GM13977 (cell line): ENCODE measurements at regions not wholly inside any gene's neighbourhood (a gene's known extent, or its start where the extent isn't known, plus 50 kb on each side); places are given as distances from the start of the nearest gene placed in this dataset.
"Not testable (repeated sequence)": the region's sequence is repeated elsewhere in the genome, so short reads cannot be mapped to it uniquely, and the experiment has no call there.

Source experiments
- DNase-seq: peaks from one replicate; pipeline ENCODE4 v3.0.0; 2012; ENCODE audit warnings: low spot score
- in situ Hi-C: fragments of 300-500 bp; cut with MboI; formaldehyde crosslinking; loops from one replicate; pipeline ENCODE4 v1.12.0; 2022; ENCODE audit warnings: low sequenced_read_pairs, low pct_unique_long_range_greater_than_20kb, mixed read lengths, inconsistent platforms; ENCODE audit not compliant: unreplicated experiment
- TF ChIP-seq, protein P1 (sequence below): IDR thresholded peaks from 2 replicates; pipeline ENCODE4 v1.5.1; 2012; ENCODE audit warnings: mild to moderate bottlenecking, control low read depth; ENCODE audit not compliant: insufficient read depth; ENCODE audit errors: extremely low read depth, missing control alignments

DNA sequence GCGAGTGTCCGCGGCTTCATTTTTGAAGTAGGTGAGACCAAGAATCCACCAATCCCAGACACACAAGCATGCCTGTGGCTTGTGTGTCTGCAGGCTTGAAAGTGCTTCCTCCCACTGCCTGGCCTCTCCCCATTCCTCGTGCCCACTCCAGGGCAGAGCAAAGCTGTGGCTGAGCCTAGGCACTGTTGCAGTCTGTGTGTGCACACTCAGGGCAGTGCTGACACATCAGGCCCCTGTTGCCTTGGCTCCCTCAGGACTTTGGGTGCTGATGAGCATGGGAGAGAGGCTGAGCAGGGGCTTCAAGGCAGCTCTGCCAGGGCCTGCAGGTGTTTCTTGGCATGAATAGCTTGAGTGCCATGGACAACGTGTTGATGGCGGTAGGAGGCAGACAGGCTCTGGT lies 776.7 kb downstream of the CDH11 start:
- TF ChIP-seq, protein P1, sequence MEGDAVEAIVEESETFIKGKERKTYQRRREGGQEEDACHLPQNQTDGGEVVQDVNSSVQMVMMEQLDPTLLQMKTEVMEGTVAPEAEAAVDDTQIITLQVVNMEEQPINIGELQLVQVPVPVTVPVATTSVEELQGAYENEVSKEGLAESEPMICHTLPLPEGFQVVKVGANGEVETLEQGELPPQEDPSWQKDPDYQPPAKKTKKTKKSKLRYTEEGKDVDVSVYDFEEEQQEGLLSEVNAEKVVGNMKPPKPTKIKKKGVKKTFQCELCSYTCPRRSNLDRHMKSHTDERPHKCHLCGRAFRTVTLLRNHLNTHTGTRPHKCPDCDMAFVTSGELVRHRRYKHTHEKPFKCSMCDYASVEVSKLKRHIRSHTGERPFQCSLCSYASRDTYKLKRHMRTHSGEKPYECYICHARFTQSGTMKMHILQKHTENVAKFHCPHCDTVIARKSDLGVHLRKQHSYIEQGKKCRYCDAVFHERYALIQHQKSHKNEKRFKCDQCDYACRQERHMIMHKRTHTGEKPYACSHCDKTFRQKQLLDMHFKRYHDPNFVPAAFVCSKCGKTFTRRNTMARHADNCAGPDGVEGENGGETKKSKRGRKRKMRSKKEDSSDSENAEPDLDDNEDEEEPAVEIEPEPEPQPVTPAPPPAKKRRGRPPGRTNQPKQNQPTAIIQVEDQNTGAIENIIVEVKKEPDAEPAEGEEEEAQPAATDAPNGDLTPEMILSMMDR: no peak
- in situ Hi-C loops: no loop called here
- DNase-seq: no peak

DNA sequence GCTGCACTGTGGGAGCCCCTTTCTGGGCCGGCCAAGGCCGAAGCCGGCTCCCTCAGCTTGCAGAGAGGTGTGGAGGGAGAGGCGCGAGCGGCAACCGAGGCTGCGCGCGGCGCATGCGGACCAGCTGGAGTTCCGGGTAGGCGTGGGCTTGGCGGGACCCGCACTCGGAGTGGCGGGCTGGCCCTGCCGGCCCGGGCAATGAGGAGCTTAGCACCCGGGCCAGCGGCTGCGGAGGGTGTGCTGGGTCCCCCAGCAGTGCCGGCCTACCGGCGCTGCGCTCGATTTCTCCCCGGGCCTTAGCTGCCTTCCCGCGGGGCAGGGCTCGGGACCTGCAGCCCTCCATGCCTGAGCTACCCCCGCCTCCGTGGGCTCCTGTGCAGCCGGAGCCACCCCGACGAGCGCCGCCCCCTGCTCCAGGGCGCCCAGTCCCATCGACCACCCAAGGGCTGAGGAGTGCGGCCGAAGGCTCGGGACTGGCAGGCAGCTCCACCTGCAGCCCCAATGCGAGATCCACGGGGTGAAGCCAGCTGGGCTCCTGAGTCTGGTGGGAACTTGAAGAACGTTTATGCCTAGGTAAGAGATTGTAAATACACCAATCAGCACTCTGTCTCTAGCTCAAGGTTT lies 777.9 kb downstream of the CDH11 start:
- in situ Hi-C loops, DNase-seq: not testable (repeated sequence)

DNA sequence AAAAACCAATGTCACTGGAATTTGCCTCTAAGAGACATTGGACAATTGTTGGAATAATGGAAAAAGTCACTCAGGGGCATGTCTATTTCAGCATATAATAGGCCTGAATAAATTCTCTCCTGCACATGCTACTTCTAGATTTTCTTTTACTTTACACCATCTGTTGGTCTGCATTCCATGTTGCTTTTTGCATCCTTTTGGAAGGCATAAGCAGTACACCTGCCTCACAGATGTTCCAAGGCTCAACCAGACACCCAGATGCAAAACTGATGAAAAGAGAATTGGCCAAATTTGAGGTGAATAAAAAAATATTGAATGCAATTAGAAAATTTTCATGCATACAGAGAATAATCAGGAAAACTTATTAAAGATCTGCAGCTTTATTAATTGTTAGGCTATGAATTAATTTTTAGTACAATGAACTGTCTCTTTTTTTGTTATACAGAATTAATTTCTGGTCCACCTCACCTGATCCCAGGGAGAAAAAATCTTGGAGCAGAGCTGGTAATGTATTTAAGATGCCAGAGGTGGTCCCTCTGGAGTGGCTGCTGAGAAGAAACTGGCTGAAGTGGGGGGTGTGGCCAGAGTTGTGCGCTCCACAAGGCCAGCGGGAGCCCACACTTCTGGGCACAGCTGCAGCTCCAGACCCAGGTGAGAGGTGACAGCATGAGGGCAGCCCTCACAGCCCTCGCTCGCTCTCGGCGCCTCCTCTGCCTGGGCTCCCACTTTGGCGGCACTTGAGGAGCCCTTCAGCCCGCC lies 778.6 kb downstream of the CDH11 start:
- no peak for DNase-seq
- TF ChIP-seq, protein P1: no peak
- in situ Hi-C loops: no loop called here

DNA sequence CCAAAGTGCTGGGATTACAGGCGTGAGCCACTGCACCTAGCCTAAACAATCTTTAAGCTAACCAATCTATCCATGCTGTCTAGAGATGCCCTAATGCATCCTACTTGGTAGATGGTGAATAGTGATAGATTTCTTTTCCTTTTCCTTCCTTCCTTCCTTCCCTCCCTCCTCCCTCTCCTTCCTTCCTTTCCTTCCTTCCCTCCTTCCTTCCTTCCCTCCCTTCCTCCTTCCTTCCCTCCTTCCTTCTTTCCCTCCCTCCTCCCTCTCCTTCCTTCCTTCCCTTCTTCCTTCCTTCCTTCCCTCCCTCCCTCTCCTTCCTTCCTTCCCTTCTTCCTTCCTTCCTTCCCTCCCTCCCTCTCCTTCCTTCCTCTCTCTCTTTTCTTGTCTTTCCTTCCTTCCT lies 780.5 kb downstream of the CDH11 start:
- in situ Hi-C loops, DNase-seq: not testable (repeated sequence)

DNA sequence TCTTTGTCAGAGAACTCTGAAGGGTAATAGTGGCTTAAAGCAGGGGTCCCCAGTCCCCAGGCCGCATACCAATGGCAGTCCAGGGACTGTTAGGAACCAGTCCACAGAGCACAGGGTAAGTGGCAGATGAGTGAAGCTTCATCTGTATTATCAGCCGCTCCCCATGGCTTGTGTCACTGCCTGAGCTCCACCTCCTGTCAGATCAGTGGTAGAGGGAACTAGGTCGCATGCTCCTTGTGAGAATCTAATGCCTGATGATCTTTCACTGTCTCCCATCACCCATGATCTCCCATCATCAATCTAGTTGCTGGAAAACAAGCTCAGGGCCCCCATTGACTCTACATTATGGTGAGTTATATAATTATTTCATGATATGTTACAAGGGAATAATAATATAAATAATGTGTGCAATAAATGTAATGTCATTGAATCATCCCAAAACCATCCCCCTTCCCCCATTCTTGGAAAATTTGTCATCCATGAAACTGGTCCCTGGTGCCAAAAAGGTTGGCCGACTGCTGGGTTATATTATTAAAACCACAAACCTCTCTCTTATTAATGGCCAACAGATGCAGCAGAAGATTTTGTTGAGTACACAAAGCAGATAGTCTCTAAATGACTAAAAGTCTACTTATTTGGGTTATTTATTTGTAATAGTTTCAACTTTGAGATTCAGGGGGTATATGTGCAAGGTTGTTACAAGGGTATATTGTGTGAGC lies 782.7 kb downstream of the CDH11 start:
- TF ChIP-seq, protein P1: no peak
- in situ Hi-C loops: no loop called here
- no peak for DNase-seq

DNA sequence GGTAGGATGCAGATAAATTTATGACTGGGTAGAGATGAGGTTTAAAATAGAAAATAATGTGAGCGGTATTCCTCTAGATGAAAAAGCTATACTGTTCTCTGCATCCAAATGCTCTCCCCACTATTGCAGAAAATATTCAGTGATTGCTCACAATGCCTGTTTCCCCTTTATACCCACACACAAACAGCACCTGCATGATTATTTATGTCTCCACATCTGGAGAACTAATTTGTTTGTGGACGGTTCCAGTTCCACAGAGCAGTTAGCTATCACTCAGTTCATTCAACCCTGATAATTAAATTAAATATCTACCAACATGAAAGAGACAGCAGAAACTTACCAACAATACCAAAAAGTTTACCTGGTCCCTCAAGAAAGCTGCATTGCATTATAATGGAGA lies 800.0 kb downstream of the CDH11 start:
- in situ Hi-C loops: no loop called here
- TF ChIP-seq, protein P1: no peak
- no peak for DNase-seq

DNA sequence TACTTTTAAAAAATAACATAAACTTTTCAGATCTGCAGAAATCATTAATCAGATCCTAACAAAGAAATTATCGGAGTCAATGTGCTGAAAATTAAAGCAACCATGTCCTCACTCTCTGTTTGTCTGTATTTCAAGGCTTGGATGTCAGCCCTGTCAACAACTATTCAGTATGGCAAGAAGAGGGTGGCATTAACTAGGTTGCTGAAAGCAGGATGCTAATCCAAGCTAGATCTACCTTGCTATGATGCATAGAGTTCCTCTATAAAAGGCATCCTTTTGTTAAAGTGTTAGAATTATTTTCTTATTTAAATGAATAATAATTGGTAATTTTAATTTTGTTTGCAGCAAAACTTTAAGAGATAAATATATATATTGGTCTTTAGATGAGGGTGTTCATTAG lies 800.8 kb downstream of the CDH11 start:
- no peak for DNase-seq
- in situ Hi-C loops: no loop called here
- TF ChIP-seq, protein P1: no peak
